Breast epithelium (tissue), 4 donors: ENCODE measurements at regions not wholly inside any gene's neighbourhood (a gene's known extent, or its start where the extent isn't known, plus 50 kb on each side); places are given as distances from the start of the nearest gene placed in this dataset.

Experiments used
- DNase-seq, 2 donors: peaks; one replicate each; pipeline ENCODE4 v3.0.0-alpha.2; 2019; ENCODE audit warnings: low spot score in 2 of 2
- H3K27ac ChIP-seq, 2 donors: fragments of 200-600 bp; sonication (generic) in 1 of 2; one replicate each; pipeline ENCODE4 v1.5.1; 2016 to 2019; ENCODE audit warnings: mild to moderate bottlenecking in 1 of 2
- H3K27me3 ChIP-seq, 2 donors: fragments of 200-600 bp; sonication (generic) in 1 of 2; one replicate each; pipeline versions ENCODE4 v1.5.1 to v1.6.0; 2017 to 2019; ENCODE audit warnings: control low read depth in 1 of 2, mild to moderate bottlenecking in 1 of 2
- H3K36me3 ChIP-seq: fragments of 200-600 bp; one replicate; pipeline ENCODE4 v1.5.1; 2019
- H3K4me1 ChIP-seq, 2 donors: fragments of 200-600 bp; sonication (generic); one replicate each; pipeline ENCODE4 v1.5.1; 2016 to 2019; ENCODE audit warnings: control low read depth in 1 of 2
- H3K4me3 ChIP-seq, 3 donors: fragments of 200-600 bp; sonication (generic); 1 replicate in 2 of 3; 2 replicates in 1 of 3; pipeline ENCODE4 v1.5.1; 2016 to 2019; ENCODE audit warnings: mild to moderate bottlenecking in 3 of 3, moderate library complexity in 2 of 3
- H3K9me3 ChIP-seq, 2 donors: fragments of 200-600 bp; sonication (generic) in 1 of 2; one replicate each; pipeline ENCODE4 v1.5.1; 2016 to 2019; ENCODE audit warnings: control low read depth in 1 of 2
- POLR2A ChIP-seq: fragments of 450-650 bp; IDR thresholded peaks from one replicate; pipeline ENCODE4 v1.6.1; 2016; ENCODE audit warnings: antibody characterized with exemption, mild to moderate bottlenecking, moderate library complexity
- POLR2AphosphoS5 ChIP-seq, 3 donors: sonication (generic); formaldehyde crosslinking; IDR thresholded peaks; one replicate each; pipeline ENCODE4 v1.6.1; 2017; ENCODE audit warnings: antibody characterized with exemption in 3 of 3
- intact Hi-C: fragments of 100-400 bp; cut with DNase I; formaldehyde crosslinking; loops from one replicate; pipeline ENCODE4 v1.15.1; 2023; ENCODE audit warnings: low total_unique reads
- TF ChIP-seq, protein P1 (sequence below), 3 donors: fragments of 450-650 bp; IDR thresholded peaks; one replicate each; pipeline ENCODE4 v1.5.1; 2016 to 2017; ENCODE audit warnings: antibody characterized with exemption in 3 of 3, mild to moderate bottlenecking in 3 of 3, moderate library complexity in 3 of 3

DNA sequence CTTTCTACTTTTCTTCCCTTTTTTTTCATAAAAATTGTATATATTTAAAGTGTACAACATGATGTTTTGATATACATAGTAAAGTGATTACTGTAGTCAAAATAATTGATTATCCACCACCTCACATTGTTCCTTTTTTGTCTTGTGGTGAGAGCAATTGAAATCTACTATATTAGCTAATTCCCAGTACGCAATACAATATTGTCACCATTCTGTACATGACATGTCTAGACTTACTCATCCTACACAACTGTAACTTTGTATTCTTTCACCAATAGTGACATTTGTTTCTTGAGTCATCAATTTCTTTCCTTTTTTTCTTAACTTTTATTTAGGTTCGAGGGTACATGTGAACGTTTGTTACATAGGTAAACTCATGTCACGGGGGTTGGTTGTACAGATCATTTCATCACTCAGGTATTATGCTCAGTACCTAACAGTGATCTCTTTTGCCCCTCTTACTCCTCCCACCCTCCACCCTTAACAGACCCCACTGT, 265.2 kb downstream of the KCNRG start:
- TF ChIP-seq POLR2AphosphoS5 (IDR thresholded peaks at IDR 0.05): no peak
- TF ChIP-seq POLR2A: no peak
- TF ChIP-seq, protein P1, sequence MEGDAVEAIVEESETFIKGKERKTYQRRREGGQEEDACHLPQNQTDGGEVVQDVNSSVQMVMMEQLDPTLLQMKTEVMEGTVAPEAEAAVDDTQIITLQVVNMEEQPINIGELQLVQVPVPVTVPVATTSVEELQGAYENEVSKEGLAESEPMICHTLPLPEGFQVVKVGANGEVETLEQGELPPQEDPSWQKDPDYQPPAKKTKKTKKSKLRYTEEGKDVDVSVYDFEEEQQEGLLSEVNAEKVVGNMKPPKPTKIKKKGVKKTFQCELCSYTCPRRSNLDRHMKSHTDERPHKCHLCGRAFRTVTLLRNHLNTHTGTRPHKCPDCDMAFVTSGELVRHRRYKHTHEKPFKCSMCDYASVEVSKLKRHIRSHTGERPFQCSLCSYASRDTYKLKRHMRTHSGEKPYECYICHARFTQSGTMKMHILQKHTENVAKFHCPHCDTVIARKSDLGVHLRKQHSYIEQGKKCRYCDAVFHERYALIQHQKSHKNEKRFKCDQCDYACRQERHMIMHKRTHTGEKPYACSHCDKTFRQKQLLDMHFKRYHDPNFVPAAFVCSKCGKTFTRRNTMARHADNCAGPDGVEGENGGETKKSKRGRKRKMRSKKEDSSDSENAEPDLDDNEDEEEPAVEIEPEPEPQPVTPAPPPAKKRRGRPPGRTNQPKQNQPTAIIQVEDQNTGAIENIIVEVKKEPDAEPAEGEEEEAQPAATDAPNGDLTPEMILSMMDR (IDR thresholded peaks at IDR 0.05): no peak
- Histone ChIP-seq H3K36me3 (no peaks in the 10 kb centered on the region), H3K4me1 (no peaks in the 10 kb centered on the region), H3K9me3 (no peaks in the 10 kb centered on the region), H3K27ac (no peak overlapping the region), H3K27me3 (no peaks in the 10 kb centered on the region), H3K4me3 (no peak overlapping the region)
- no peak for DNase-seq
- intact Hi-C loops: no loop called here

DNA sequence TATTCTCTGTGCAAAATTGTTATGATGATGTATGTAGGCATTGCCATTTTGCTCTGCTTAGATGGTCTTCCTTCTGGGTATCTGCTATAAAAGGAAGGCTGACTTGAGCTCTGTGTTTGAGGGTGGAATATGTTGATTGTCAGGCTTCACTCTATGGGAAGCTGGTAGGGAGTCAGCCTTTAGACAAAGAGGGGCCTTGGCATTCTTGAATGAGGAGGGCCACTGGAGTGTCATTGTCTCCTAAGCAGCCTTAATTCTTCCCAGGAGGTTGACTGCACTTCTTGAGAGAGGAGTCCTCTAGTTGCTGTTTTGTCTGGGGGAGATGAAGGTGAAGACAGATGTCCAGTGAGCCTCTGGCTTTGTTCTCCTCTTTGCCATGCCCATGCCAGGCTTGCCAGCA, 266.8 kb downstream of the KCNRG start:
- H3K36me3 ChIP-seq: no peaks in the 10 kb centered on the region
- H3K4me1 ChIP-seq: no peaks in the 10 kb centered on the region
- no peak overlapping the region for H3K27ac ChIP-seq
- intact Hi-C loops: no loop called here
- H3K9me3 ChIP-seq: no peaks in the 10 kb centered on the region
- no peaks in the 10 kb centered on the region for H3K27me3 ChIP-seq
- DNase-seq: no peak
- no peak overlapping the region for H3K4me3 ChIP-seq
- TF ChIP-seq POLR2A (no peak), POLR2AphosphoS5 (IDR thresholded peaks at IDR 0.05) (no peak)
- TF ChIP-seq, protein P1 (IDR thresholded peaks at IDR 0.05): no peak

DNA sequence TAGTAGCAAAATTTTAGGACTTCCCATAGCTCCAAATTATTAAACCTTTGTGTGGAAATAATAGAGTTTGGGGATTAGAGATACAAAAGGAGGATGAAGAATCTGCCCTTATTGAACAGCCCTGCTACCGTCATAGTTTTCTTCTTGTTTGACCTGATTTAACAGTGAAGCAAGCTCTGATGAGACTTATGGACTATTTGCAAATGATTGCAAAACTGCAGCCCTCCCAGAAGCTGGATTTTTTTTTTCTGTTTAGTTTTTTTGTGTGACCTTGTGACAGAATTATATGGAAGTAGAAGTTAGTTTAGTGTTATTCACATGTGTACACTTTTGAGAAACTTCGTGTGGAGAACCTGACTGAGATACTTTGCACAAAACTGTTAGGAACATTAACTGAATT, 267.8 kb downstream of the KCNRG start:
- H3K27ac ChIP-seq: no peak overlapping the region
- no peaks in the 10 kb centered on the region for H3K27me3 ChIP-seq
- H3K4me3 ChIP-seq: no peak overlapping the region
- no peaks in the 10 kb centered on the region for H3K9me3 ChIP-seq
- intact Hi-C loops: no loop called here
- H3K36me3 ChIP-seq: no peaks in the 10 kb centered on the region
- no peak for TF ChIP-seq POLR2A
- no peak for DNase-seq
- no peaks in the 10 kb centered on the region for H3K4me1 ChIP-seq

DNA sequence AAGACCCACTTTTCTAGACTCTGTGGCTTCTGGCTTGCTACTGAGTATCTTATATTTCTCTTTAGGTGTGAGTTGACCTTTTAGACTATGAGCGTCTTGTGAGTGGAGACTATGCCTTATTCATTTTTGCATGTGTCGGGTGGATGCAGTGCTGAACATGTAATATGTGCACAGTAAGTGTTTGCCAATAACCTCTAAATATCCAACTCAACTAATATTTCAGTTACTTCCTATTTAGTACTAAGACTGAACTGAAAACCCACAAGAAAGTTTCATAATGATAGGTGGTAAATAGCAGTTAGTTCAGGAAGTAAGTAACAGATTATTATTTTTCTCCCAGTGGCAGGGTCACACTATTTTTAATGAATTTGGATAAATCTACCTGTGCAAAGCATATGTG, 269.3 kb downstream of the KCNRG start:
- Histone ChIP-seq H3K27ac (no peak overlapping the region), H3K9me3 (no peaks in the 10 kb centered on the region), H3K4me1 (no peaks in the 10 kb centered on the region), H3K27me3 (no peaks in the 10 kb centered on the region), H3K36me3 (no peaks in the 10 kb centered on the region), H3K4me3 (no peak overlapping the region)
- TF ChIP-seq POLR2AphosphoS5 (IDR thresholded peaks at IDR 0.05): no peak
- no peak for TF ChIP-seq POLR2A
- TF ChIP-seq, protein P1 (IDR thresholded peaks at IDR 0.05): no peak
- DNase-seq: no peak
- intact Hi-C loops: no loop called here

DNA sequence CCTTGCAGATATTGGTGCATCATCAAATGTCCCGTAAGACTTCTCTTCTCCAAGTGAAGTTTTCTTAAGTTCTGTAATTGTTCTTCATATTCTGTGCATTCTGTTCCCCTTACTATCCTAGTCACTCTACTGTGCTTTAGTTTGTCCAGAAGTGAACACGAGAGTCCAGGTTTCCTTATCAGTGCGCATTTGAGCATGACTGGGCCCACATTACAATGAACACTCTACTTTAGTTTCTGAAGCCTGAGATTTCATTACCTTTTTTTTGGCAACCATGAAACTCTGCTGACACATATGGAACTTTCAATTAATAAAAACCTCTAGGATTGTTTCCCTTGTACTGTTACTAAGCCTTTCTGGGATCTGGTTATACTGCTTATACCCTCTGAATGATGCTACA, 270.0 kb downstream of the KCNRG start:
- TF ChIP-seq POLR2AphosphoS5 (IDR thresholded peaks at IDR 0.05) (no peak), POLR2A (no peak)
- intact Hi-C loops: no loop called here
- no peak for DNase-seq
- Histone ChIP-seq H3K9me3 (peaks cover 0 to 7% of the 10 kb centered on the region in 2 donors), H3K27ac (no peak overlapping the region), H3K36me3 (no peaks in the 10 kb centered on the region), H3K4me1 (no peaks in the 10 kb centered on the region), H3K4me3 (no peak overlapping the region), H3K27me3 (no peaks in the 10 kb centered on the region)

DNA sequence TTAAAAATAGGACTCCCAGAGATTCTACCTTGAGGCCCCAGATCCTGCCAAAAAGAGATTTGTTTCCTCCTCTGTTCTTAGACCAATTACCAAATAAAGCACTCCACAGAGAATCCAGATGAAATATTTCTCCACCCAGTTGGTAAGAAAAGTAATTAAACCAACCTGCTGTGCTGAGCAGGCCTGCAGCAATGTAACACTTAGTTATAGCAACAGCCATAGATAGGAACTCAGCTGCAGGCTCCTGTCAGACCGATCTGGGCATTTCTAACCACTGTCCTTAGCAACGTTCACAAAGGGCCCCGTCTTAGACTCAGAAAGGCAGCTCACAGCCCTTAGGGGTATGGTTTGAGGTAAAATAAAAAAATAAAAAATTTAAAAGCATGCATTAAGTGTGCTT, 271.1 kb downstream of the KCNRG start:
- intact Hi-C loops: no loop called here
- TF ChIP-seq POLR2A: no peak
- TF ChIP-seq POLR2AphosphoS5 (IDR thresholded peaks at IDR 0.05): no peak
- TF ChIP-seq, protein P1 (IDR thresholded peaks at IDR 0.05): no peak
- Histone ChIP-seq H3K4me1 (no peaks in the 10 kb centered on the region), H3K9me3 (peaks cover 0 to 7% of the 10 kb centered on the region in 2 donors), H3K36me3 (no peaks in the 10 kb centered on the region), H3K4me3 (no peak overlapping the region), H3K27ac (no peak overlapping the region), H3K27me3 (no peaks in the 10 kb centered on the region)
- DNase-seq: no peak
